Stomach (tissue), 4 donors: ENCODE measurements at regions not wholly inside any gene's neighbourhood (a gene's known extent, or its start where the extent isn't known, plus 50 kb on each side); places are given as distances from the start of the nearest gene placed in this dataset.

Experiments
- CTCF ChIP-seq, 7 experiments: fragments of 450-650 bp in 4 of 7; fragments of 200-600 bp in 3 of 7; sonication (generic) in 3 of 7; IDR thresholded peaks; one replicate each; pipeline ENCODE4 v1.5.1; 2016 to 2019; ENCODE audit warnings: antibody characterized with exemption in 7 of 7, control low read depth in 2 of 7, mild to moderate bottlenecking in 1 of 7
- POLR2AphosphoS5 ChIP-seq, 3 donors: sonication (generic); formaldehyde crosslinking; IDR thresholded peaks; one replicate each; pipeline ENCODE4 v1.6.1; 2016; ENCODE audit warnings: antibody characterized with exemption in 3 of 3

GRCh38 chr4:84126061-84126787, 372.9 kb downstream of the NKX6-1 start:
- no peak for TF ChIP-seq CTCF (IDR thresholded peaks at IDR 0.05)
- TF ChIP-seq POLR2AphosphoS5 (IDR thresholded peaks at IDR 0.05) = no peak
